NB4 (cell line): ENCODE measurements at regions not wholly inside any gene's neighbourhood (a gene's known extent, or its start where the extent isn't known, plus 50 kb on each side); places are given as distances from the start of the nearest gene placed in this dataset.

Experiments
- POLR2A ChIP-seq: IDR thresholded peaks from 2 replicates; pipeline ENCODE4 v1.6.1; 2011; ENCODE audit warnings: mild to moderate bottlenecking; ENCODE audit not compliant: insufficient read length; ENCODE audit errors: extremely low read depth
- TF ChIP-seq, protein P1 (sequence below): IDR thresholded peaks from one replicate; pipeline ENCODE4 v1.5.1; 2012; ENCODE audit warnings: low read depth, low read length

DNA sequence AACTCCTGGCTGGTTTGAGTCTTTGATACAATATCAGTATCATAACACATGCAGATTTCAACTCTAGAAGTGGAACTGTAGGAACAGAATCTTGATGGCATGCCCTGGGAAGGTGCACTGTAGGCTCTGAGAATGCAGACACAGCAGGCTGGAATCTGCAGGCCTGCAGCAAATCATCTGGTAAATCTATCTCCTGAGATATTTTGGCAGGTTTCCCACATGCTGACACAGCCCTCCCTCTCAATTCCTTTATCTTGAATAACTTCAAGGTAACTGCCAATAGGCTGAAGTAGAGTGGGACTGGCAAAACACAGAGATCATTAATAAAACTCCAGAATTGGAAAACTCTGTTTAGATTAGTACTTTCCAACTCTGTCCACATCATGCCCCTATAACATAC lies 177.8 kb upstream of the PCSK5 start:
- TF ChIP-seq, protein P1, sequence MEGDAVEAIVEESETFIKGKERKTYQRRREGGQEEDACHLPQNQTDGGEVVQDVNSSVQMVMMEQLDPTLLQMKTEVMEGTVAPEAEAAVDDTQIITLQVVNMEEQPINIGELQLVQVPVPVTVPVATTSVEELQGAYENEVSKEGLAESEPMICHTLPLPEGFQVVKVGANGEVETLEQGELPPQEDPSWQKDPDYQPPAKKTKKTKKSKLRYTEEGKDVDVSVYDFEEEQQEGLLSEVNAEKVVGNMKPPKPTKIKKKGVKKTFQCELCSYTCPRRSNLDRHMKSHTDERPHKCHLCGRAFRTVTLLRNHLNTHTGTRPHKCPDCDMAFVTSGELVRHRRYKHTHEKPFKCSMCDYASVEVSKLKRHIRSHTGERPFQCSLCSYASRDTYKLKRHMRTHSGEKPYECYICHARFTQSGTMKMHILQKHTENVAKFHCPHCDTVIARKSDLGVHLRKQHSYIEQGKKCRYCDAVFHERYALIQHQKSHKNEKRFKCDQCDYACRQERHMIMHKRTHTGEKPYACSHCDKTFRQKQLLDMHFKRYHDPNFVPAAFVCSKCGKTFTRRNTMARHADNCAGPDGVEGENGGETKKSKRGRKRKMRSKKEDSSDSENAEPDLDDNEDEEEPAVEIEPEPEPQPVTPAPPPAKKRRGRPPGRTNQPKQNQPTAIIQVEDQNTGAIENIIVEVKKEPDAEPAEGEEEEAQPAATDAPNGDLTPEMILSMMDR = no peak
- TF ChIP-seq POLR2A = no peak
